Stimulated activated CD8-positive, alpha-beta memory T cell treated with anti-CD3 and anti-CD28 coated beads, Interleukin-4, amount 100 ng/mL, for 48 hours (primary cell): ENCODE measurements at regions not wholly inside any gene's neighbourhood (a gene's known extent, or its start where the extent isn't known, plus 50 kb on each side); places are given as distances from the start of the nearest gene placed in this dataset.
"Not testable (repeated sequence)": the region's sequence is repeated elsewhere in the genome, so short reads cannot be mapped to it uniquely, and the experiment has no call there.

Experiments used
- DNase-seq: peaks from one replicate; pipeline ENCODE4 v3.0.0-alpha.2; 2020

- DNase-seq = peak; percentile 54
Measured at GRCh38 chr2:7436096-7436906, 519.1 kb downstream of the RNF144A start.

GRCh38 chr2:7437141-7437540, 519.9 kb downstream of the RNF144A start:
- DNase-seq = no peak

- DNase-seq = no peak
Measured at GRCh38 chr2:7437716-7438632, 520.8 kb downstream of the RNF144A start.

DNA sequence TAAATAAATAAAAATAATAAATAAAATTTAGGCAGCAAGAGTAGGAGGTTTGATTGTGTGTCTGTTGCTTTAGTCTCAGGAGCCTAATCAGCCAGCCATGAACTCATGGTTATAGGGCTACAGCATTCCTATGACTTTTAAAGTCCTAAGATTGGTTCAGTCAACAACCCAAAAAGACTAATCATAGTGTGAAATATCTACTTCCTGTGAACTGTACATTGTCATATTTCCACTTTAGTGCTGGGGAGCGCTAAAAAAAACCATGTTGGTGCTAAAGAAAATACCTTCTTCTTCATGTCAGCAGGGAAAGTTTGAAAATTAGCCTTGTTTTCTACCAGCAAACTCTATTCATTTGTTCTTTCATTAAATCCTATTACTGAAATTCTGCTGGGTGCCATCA, 521.6 kb downstream of the RNF144A start:
- no peak for DNase-seq

DNA sequence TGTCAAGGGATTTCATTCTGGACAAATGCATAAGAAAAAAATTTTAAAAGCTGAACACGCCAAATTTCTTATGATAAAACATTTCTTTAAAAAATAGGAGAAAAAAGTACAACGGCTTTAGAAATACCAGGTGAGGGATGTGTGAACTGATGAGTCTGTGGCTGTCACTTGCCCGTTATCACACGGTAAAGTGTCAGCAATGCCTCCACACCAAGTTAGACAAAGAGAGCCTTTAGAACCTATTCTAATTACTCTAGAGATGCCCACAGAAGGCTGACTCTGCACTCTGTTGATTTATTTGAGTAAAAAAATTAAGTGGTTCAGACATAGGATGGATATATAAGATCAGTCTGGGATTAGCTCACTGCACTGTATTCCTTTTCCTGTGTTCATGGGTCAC, 523.8 kb downstream of the RNF144A start:
- DNase-seq = no peak

DNA sequence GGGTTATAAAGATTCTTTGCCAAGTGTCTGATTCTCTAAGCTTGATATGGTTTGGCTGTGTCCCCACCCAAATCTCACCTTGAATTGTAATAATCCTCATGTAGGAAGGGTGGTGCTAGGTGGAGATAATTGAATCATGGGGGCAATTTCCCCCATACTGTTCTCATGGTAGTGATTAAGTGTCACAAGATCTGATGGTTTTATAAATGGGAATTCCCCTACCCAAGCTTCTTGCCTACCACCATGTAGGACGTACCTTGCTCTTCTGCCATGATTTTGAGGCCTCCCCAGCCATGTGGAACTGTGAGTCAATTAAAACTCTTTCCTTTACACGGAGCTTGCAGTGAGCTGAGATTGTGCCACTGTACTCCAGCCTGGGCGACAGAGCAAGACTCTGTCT, 524.6 kb downstream of the RNF144A start:
- not testable (repeated sequence) for DNase-seq

DNA sequence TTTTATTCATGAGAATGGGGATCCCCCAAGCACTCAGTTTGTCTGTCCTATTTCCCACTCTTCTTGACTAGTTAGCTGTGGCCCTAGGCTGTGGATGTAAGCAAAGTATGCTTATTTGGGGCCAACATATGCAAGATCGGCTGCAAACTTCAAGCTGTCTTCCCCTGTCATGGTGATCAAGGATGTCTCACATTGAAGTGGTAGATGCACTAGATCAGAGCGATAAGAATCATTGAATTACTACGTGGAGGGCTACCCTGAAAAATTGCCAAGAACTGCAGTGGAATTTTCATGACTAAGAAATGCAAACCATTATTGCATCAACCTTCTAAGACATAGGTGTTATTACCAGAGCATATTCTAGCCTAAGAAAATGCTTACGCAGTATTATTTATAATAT, 527.4 kb downstream of the RNF144A start:
- DNase-seq = no peak

DNA sequence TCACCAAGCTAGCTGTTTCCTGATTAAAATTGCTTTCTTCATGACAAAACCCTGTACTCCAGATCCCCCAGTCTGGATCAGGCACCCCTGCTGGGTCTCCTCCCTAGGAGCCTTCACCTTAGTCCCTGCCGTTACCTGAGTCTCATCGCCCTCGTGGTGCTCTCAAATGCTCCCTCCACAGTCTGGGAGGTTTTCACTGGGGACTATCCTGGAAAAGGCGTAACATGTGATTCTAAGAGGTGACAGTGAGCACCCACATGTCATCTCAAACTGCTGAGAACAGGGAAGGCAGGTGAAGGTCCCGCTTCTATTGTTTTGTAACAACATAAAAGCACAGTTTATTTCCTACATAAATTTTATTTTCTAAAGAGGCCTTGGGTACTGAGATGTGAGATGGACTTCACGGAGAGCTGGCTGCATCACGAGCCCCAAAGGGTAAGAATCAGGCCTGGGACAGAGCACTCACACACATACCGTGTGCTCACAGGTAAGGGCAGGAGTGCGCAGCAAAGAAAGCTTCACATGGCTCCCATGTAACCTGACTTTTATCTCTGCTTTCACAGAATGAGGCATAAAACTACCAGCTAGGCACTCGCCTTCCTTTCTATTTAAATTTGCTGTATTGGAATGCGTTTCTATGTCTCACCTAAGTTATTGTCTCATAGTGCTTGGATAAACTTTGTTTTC, 531.5 kb downstream of the RNF144A start:
- no peak for DNase-seq

GRCh38 chr2:7449298-7449697, 532.1 kb downstream of the RNF144A start:
- no peak for DNase-seq

- DNase-seq = peak; percentile 79
Measured at GRCh38 chr2:7450188-7450832, 533.1 kb downstream of the RNF144A start.

DNA sequence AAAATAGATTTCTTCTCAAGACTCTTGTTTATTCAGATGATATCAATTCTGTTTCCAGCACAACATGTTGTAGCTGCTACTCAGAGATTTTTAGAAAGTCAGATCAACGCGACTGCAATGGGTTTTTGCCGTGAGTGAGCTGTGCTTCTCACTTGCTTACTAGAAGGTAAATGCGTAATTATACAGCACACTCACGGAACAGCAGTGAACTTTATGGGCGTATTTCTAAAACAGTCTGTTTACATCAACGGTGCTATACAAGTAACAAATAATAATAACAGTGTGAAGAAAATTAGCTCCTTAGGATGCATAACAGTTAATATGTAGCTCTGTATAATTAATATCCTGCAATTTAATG, 533.6 kb downstream of the RNF144A start:
- no peak for DNase-seq

GRCh38 chr2:7452110-7452876, 535.1 kb downstream of the RNF144A start:
- DNase-seq = no peak

GRCh38 chr2:7454592-7454991, 537.4 kb downstream of the RNF144A start:
- no peak for DNase-seq

GRCh38 chr2:7456762-7457161, 539.5 kb downstream of the RNF144A start:
- no peak for DNase-seq

GRCh38 chr2:7458066-7458465, 540.9 kb downstream of the RNF144A start:
- no peak for DNase-seq

DNA sequence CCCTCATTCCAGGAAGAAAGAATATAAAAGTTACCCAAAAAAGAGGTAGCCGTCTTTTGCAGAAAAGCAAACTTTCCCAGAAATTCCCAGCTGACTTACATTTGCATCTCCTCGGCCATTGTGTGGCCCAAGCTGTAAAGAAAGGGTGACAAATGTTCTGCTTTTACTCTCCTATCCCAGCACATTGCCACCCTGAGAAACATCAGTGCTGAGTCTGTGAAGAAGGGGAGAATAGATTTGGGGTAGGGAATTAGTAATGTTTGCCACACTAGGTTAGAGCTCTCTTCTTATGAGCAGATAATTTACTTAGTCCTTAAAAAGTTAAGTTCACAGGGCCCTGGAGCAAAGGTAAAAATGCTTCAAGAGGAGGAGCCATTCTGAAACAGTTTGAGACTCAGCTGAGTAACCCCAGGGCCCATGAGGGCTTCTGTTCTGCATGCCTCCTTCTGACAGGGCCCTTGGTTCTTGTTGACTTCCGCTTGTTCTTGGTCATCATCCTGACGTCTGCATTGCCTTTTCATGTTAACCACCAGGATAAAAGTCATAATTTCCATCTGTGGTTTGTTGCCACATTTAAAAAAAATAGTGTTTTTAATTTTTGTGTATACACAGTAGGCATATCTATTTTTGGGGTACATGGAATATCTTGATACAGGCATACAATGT, 550.7 kb downstream of the RNF144A start:
- no peak for DNase-seq

DNA sequence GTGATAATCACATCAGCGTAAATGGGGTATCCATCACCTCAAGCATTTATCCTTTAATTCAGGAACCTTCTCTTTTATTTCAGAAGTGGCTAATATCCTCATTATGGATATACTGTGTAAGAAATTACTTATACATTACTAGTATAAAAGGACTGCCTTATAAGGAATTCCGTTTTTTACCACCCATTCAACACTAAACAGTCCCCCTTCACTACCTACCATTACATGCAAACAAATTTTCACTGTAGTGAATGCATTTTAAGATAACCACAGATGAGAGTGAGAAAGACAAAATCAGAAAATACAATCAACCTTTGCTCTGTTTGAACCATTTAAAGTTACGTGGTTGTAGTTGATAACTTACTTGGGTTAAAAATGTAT, 551.2 kb downstream of the RNF144A start:
- no peak for DNase-seq

DNA sequence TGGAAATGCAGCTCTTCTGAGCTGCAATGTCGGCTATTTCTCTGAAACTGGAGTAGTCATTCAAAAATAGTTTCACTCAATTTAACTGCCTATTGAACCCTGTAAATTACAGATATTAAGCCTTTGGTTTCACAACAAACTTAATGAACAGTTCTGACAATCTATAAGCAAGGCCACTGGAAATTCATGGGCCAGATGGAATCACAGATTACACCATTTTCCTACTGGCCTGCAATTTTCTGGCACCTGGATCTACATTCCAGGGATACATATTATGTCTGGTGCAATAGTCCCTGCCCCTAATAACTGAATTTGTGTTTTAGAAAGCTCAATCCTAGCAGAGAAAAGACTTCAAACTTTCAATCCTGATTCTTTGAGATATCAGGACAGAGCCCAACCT, 551.7 kb downstream of the RNF144A start:
- no peak for DNase-seq

- no peak for DNase-seq
Measured at GRCh38 chr2:7471185-7471584, 554.0 kb downstream of the RNF144A start.

GRCh38 chr2:7472465-7472864, 555.3 kb downstream of the RNF144A start:
- DNase-seq = no peak

DNA sequence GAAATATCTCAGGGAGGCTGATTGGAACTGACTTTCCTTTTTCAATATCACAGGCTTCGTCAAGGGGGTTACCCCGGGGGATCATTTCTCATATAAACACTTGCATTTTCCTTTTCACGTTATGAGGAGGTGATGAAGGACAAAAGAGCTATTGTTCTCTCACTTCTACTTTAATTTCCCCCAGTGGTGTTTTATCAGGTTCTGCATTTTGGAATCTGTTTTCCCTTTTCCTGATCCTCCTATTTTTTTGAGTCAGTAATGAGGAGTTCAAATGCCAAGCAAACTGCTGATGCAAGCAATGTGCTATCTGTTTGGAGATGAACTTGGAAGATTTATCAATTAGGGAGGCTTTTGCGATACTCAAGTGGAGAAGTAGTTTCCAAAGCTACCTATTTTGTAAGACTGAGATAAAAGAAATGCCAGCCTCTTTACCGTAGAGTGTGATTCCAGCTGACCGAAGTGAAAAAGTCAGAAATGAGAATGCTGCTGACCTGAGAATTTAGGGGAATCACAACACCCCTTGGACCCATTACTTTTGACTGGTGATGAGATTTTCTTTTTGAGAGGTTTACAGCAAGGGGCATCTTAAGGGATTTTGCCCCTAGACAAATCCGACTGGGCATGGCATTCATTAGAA, 556.0 kb downstream of the RNF144A start:
- no peak for DNase-seq
